SK-N-SH treated with all-trans-retinoic acid at 6 μM for 48 hours (cell line): ENCODE measurements at regions not wholly inside any gene's neighbourhood (a gene's known extent, or its start where the extent isn't known, plus 50 kb on each side); places are given as distances from the start of the nearest gene placed in this dataset.

Experiments used
- ATAC-seq: fragments of 200-7000 bp; cut with Tn5 transposase; 3 replicates; pipeline ENCODE4 v1.9.1; 2020; ENCODE audit warnings: mild to moderate bottlenecking, moderate library complexity
- ARNTL ChIP-seq: fragments of 450-650 bp; formaldehyde crosslinking; IDR thresholded peaks from 2 replicates; pipeline ENCODE4 v1.5.0; 2020; ENCODE audit warnings: low read depth, mild to moderate bottlenecking, moderate library complexity, borderline replicate concordance
- CSDC2 ChIP-seq: fragments of 250-450 bp; sonication (Bioruptor Pico); IDR thresholded peaks from 2 replicates; pipeline ENCODE4 v1.5.0; 2020; ENCODE audit warnings: mild to moderate bottlenecking, moderate library complexity
- ISL1 ChIP-seq: fragments of 250-450 bp; sonication (Bioruptor Pico); IDR thresholded peaks from 2 replicates; pipeline ENCODE4 v2.1.2; 2022; ENCODE audit warnings: mild to moderate bottlenecking, moderate library complexity
- PATZ1 ChIP-seq: fragments of 250-450 bp; sonication (Bioruptor Pico); IDR thresholded peaks from 2 replicates; pipeline ENCODE4 v1.8.0; 2020; ENCODE audit warnings: mild to moderate bottlenecking, moderate library complexity, borderline replicate concordance
- POU6F1 ChIP-seq: fragments of 250-450 bp; sonication (Bioruptor Pico); IDR thresholded peaks from 2 replicates; pipeline ENCODE4 v1.8.0; 2021; ENCODE audit warnings: low read depth, mild to moderate bottlenecking, moderate library complexity, borderline replicate concordance
- PPARA ChIP-seq: fragments of 250-450 bp; sonication (Bioruptor Pico); IDR thresholded peaks from 2 replicates; pipeline ENCODE4 v1.5.0; 2020; ENCODE audit warnings: mild to moderate bottlenecking, borderline replicate concordance
- SNAI2 ChIP-seq: fragments of 250-450 bp; sonication (Bioruptor Pico); IDR thresholded peaks from 2 replicates; pipeline ENCODE4 v1.5.0; 2020; ENCODE audit warnings: mild to moderate bottlenecking, moderate library complexity
- TCF4 ChIP-seq: fragments of 250-450 bp; sonication (Bioruptor Pico); IDR thresholded peaks from 2 replicates; pipeline ENCODE4 v1.8.0; 2021; ENCODE audit warnings: mild to moderate bottlenecking, moderate library complexity, borderline replicate concordance
- TOX ChIP-seq: fragments of 250-450 bp; sonication (Bioruptor Pico); IDR thresholded peaks from 2 replicates; pipeline ENCODE4 v1.8.0; 2021; ENCODE audit warnings: mild to moderate bottlenecking, moderate library complexity, borderline replicate concordance
- TSHZ2 ChIP-seq: fragments of 250-450 bp; sonication (Bioruptor Pico); IDR thresholded peaks from 2 replicates; pipeline ENCODE4 v1.5.0; 2020; ENCODE audit warnings: mild to moderate bottlenecking, moderate library complexity
- ZC3H10 ChIP-seq: fragments of 250-450 bp; sonication (Bioruptor Pico); IDR thresholded peaks from 2 replicates; pipeline ENCODE4 v1.5.1; 2021; ENCODE audit warnings: mild to moderate bottlenecking, moderate library complexity
- ZNF565 ChIP-seq: fragments of 450-650 bp; formaldehyde crosslinking; conservative IDR thresholded peaks from 2 replicates; pipeline ENCODE4 v1.5.0; 2020; ENCODE audit warnings: low read depth, mild to moderate bottlenecking, moderate library complexity
- ZNF70 ChIP-seq: fragments of 450-650 bp; formaldehyde crosslinking; IDR thresholded peaks from 2 replicates; pipeline ENCODE4 v1.5.0; 2020; ENCODE audit warnings: mild to moderate bottlenecking, moderate library complexity

- TF ChIP-seq ISL1 (no peak), SNAI2 (no peak), TSHZ2 (CRISPR knock-in tag) (no peak), TCF4 (no peak), POU6F1 (CRISPR knock-in tag) (no peak), ZC3H10 (CRISPR knock-in tag) (no peak), TOX (no peak), ZNF565 (no peak), CSDC2 (CRISPR knock-in tag) (no peak), ZNF70 (CRISPR knock-in tag) (no peak), PPARA (CRISPR knock-in tag) (no peak), PATZ1 (CRISPR knock-in tag) (no peak), ARNTL (CRISPR knock-in tag) (no peak)
- no peak for ATAC-seq
Measured at GRCh38 chr4:183853548-183853940, 51.6 kb upstream of the STOX2 start.
